Activated CD4-positive, alpha-beta memory T cell treated with anti-CD3 and anti-CD28 coated beads, Interleukin-2, amount 10 ng/mL, durations not matched to agents 7 days and 5 days (primary cell): ENCODE measurements at regions not wholly inside any gene's neighbourhood (a gene's known extent, or its start where the extent isn't known, plus 50 kb on each side); places are given as distances from the start of the nearest gene placed in this dataset.
"Not testable (repeated sequence)": the region's sequence is repeated elsewhere in the genome, so short reads cannot be mapped to it uniquely, and the experiment has no call there.

Source experiments
- CTCF ChIA-PET: fragments of 350-600 bp; sonication (Branson Sonifier 250); formaldehyde crosslinking; loops from one replicate; lab custom pipeline; 2021; ENCODE audit warnings: antibody characterized with exemption, inconsistent platforms; lab: Charles Lee
- POLR2A ChIA-PET: fragments of 350-600 bp; sonication (Branson Sonifier 250); formaldehyde crosslinking; loops from one replicate; lab custom pipeline; 2021; ENCODE audit warnings: antibody characterized with exemption; lab: Charles Lee
- DNase-seq: peaks from one replicate; pipeline ENCODE4 v3.0.0-alpha.2; 2020
- H3K27ac Mint-ChIP-seq: one replicate; pipeline ENCODE4 v1.8.0; 2021; ENCODE audit warnings: mild to moderate bottlenecking, mixed read lengths
- H3K27me3 Mint-ChIP-seq: one replicate; pipeline ENCODE4 v1.8.0; 2021; ENCODE audit warnings: mixed read lengths
- H3K36me3 Mint-ChIP-seq: one replicate; pipeline ENCODE4 v1.8.0; 2021; ENCODE audit warnings: low read depth, mixed read lengths
- H3K4me1 Mint-ChIP-seq: one replicate; pipeline ENCODE4 v1.8.0; 2021; ENCODE audit warnings: mixed read lengths
- H3K4me3 Mint-ChIP-seq: one replicate; pipeline ENCODE4 v1.8.0; 2021; ENCODE audit warnings: mild to moderate bottlenecking, mixed read lengths
- H3K9me3 Mint-ChIP-seq: one replicate; pipeline ENCODE4 v1.8.0; 2021; ENCODE audit warnings: mixed read lengths

DNA sequence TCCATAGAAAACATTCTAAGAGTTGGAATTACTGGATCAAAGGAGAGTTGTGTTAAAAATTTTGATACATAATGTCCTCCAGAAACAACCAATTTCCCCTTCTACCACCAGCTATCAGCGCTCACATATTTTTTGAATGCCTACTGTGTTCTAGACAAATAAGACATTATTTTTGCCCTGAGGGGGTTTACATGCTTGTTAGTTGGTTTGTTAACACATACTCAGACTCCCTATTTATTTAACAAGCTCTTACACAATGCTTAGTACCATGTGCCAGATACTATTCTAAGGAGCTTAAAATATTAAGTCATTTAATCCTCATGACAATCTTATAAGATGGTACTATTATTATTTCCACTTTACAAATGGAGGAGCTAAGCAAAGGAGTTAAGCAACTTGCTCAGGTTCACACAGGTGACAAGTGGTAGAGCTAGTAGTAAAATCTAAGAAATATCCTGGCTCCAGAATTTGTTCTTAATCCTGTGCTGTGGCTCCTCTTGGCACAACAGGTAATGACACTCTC lies 194.2 kb downstream of the UTP18 start:
- H3K4me3 Mint-ChIP-seq = no peak overlapping the region
- H3K4me1 Mint-ChIP-seq = no peaks in the 10 kb centered on the region
- H3K27me3 Mint-ChIP-seq = peaks cover 11% of the 10 kb centered on the region
- H3K9me3 Mint-ChIP-seq = peaks cover 3% of the 10 kb centered on the region
- DNase-seq = no peak
- no peaks in the 10 kb centered on the region for H3K36me3 Mint-ChIP-seq
- no peak overlapping the region for H3K27ac Mint-ChIP-seq
- CTCF ChIA-PET = interaction anchor here (1.0 to 1.1 kb wide), 3 partner anchors 12 to 83 kb away, joined by 3 read pairs; no protein-coding TSS in a partner anchor
- POLR2A ChIA-PET = interaction anchor here (1.2 kb wide), 1 partner anchor 19 kb away, joined by 3 read pairs; no protein-coding TSS in a partner anchor

DNA sequence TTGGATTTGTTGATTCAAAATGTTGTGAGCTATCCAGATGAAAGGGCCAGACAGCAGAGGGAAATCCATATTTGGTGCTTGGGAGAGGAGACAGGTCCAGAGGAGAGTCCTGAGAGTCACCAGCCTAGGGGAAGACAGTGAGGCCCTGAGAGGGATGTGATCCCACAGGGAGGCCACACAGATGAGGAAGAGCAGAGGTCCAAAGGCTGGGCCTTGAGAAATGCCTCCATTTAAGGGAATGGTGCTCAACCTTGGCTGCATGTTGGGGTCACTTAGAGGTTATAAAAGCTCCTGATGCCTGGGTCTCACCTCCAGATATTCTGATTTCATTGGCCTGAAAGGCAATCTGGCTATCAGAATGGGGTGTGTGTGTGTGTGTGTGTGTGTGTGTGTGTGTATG lies 194.9 kb downstream of the UTP18 start:
- ChIA-PET POLR2A (no interaction called here), CTCF (interaction anchor here (1.1 kb wide), 2 partner anchors 11 to 83 kb away, joined by 3 read pairs; no protein-coding TSS in a partner anchor)
- Mint-ChIP-seq H3K36me3 (no peaks in the 10 kb centered on the region), H3K4me3 (no peak overlapping the region), H3K4me1 (no peaks in the 10 kb centered on the region), H3K27me3 (peaks cover 6% of the 10 kb centered on the region), H3K9me3 (peaks cover 3% of the 10 kb centered on the region), H3K27ac (no peak overlapping the region)
- DNase-seq = no peak

DNA sequence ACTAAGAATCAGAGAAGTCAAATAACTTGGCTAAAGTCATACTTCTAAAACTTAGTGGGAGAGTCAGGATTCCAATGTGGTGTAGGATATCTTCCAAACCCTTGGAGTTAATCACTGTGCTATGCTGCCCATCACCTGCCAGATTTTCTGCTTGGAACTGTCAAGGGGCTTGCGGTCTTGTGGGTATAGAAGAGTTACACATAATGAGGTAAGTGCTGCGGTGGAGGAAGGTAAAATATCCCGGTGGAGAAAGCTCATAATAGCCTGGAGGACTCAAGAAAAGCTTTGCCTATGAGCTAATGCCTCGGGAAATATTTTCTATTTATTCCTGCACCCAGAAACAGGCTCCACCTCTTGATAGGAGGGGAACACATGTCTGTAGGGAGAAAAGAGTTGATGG lies 195.6 kb downstream of the UTP18 start:
- Mint-ChIP-seq H3K27ac (no peak overlapping the region), H3K27me3 (peaks cover 5% of the 10 kb centered on the region), H3K9me3 (peaks cover 3% of the 10 kb centered on the region), H3K36me3 (no peaks in the 10 kb centered on the region), H3K4me1 (no peaks in the 10 kb centered on the region), H3K4me3 (no peak overlapping the region)
- POLR2A ChIA-PET = no interaction called here
- no peak for DNase-seq
- CTCF ChIA-PET = no interaction called here

DNA sequence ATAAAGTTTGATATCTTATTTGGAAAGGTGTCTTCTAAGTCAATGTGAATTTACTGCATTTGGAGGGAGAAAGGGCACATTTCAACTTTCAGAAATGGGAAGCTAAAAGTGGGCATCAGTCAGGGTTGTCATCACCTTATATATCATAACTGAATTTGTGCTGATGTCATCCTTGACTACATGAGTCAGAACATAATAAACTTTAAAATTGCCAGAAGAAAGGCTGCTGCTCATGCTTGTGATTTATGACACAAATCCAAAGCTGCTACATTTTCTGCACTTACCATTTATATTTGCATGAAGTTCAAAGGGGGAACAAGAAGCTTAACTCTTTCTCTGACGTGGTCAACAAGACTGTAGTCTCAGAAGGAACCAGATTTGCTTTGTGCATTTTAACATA lies 196.6 kb downstream of the UTP18 start:
- ChIA-PET CTCF (interaction anchor here (1.6 to 2.1 kb wide), 2 partner anchors 21 to 85 kb away, joined by 4 to 9 read pairs; no protein-coding TSS in a partner anchor), POLR2A (no interaction called here)
- H3K9me3 Mint-ChIP-seq = peaks cover 3% of the 10 kb centered on the region
- no peak overlapping the region for H3K27ac Mint-ChIP-seq
- no peaks in the 10 kb centered on the region for H3K36me3 Mint-ChIP-seq
- DNase-seq = no peak
- no peaks in the 10 kb centered on the region for H3K4me1 Mint-ChIP-seq
- H3K4me3 Mint-ChIP-seq = no peak overlapping the region
- H3K27me3 Mint-ChIP-seq = peaks cover 1% of the 10 kb centered on the region

DNA sequence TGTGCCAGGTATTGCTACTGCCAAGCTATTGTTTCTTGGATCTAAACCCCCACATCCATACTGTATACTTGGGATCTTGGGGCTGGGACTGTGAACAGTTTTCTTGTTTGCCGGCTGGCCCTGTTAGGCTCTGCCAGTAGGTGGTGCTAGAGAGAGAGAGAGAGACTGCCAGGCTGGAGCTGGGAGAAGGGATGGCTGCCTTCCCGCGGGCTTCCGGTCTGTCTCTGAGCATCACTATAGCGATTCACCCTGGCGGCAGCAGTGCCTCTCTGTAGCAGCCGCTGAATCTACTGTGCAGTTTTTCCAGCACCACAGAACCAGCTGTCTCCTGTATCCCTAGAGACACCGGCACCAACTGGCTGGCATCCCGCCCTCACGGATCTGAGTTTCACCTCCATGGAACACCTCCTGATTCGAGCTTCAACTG lies 201.2 kb downstream of the UTP18 start:
- Mint-ChIP-seq H3K4me1 (no peaks in the 10 kb centered on the region), H3K36me3 (no peaks in the 10 kb centered on the region), H3K27me3 (peaks cover 2% of the 10 kb centered on the region), H3K4me3 (no peak overlapping the region), H3K9me3 (no peaks in the 10 kb centered on the region), H3K27ac (no peak overlapping the region)
- DNase-seq = peak; percentile 62
- CTCF ChIA-PET = interaction anchor here (0.8 to 4.0 kb wide), 14 partner anchors 8 to 180 kb away, joined by 3 to 30 read pairs (median 4); no protein-coding TSS in a partner anchor
- POLR2A ChIA-PET = interaction anchor here (1.6 kb wide), 1 partner anchor 25 kb away, joined by 5 read pairs; no protein-coding TSS in a partner anchor

DNA sequence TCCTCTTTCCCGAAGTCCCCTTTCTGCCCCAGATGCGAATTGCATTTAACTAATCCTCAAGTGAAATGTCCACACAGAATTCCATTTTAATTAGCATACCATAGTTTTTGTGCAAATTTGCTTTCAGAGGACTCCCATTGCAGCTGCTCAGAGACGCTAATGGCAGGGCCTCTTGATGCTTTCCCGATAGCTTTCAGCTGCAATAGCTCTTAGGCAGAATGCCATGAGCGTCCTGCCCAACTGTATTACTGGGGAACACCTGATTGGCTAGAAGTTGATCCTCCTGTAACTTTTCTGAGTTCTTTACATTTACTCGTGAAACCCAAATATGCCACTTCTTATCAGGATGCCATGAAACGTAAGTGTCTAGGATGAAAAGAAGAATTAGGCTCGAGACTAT lies 203.0 kb downstream of the UTP18 start:
- DNase-seq = no peak
- peaks cover 2% of the 10 kb centered on the region for H3K27me3 Mint-ChIP-seq
- H3K4me3 Mint-ChIP-seq = no peak overlapping the region
- H3K27ac Mint-ChIP-seq = no peak overlapping the region
- ChIA-PET CTCF (interaction anchor here (1.2 to 4.0 kb wide), 3 partner anchors 8 to 92 kb away, joined by 3 to 30 read pairs (median 17); no protein-coding TSS in a partner anchor), POLR2A (no interaction called here)
- H3K9me3 Mint-ChIP-seq = no peaks in the 10 kb centered on the region
- H3K36me3 Mint-ChIP-seq = no peaks in the 10 kb centered on the region
- H3K4me1 Mint-ChIP-seq = no peaks in the 10 kb centered on the region

DNA sequence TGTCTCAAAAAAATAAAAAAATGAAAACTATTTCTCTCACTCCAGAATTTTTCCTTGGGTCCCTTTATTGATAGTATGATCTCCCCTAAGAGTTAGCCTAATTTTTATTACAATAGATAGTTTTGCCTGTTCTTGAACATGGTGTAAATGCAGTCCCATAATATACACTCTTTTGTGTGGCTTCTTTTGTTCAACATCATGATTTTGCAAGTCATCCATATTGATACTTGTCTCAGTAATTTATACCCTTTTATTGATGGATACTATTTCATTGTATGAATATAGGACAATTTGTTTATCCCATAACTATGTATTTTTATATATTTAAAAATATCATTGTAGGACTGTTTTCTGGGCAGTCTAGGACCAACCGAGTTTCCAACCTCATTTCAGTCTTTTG lies 207.0 kb downstream of the UTP18 start:
- ChIA-PET POLR2A (no interaction called here), CTCF (no interaction called here)
- H3K27me3 Mint-ChIP-seq = peaks cover 4% of the 10 kb centered on the region
- H3K4me3 Mint-ChIP-seq = no peak overlapping the region
- no peaks in the 10 kb centered on the region for H3K36me3 Mint-ChIP-seq
- no peak overlapping the region for H3K27ac Mint-ChIP-seq
- no peak for DNase-seq
- no peaks in the 10 kb centered on the region for H3K4me1 Mint-ChIP-seq
- H3K9me3 Mint-ChIP-seq = no peaks in the 10 kb centered on the region

DNA sequence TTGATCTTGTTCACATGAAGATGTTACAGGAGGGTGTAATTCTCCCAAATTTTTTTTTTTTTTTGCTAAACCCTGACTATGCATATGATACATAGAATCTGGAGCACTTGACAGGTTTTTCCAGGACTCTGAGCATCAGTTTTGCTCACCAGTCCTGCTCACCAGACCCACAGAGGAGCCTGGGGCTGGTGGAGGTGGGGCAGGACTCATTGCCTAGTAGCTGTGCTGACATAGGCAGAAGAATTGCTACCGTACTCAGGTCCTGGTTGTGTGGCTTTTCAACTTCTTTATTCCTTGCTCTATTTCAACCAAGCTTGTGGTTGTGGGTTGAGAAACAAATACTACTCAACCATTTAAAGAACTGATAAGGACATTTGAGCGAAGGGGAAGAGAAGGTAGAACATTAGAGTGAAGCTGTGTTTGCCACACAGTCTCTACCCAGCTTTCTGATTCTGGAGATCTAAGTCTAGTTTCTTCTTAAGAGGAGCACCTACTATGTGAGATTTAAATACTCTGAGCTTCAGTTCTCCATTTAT lies 212.4 kb downstream of the UTP18 start:
- POLR2A ChIA-PET = no interaction called here
- peaks cover 14% of the 10 kb centered on the region for H3K27me3 Mint-ChIP-seq
- CTCF ChIA-PET = interaction anchor here (5.3 kb wide), 1 partner anchor 11 kb away, joined by 30 read pairs; no protein-coding TSS in a partner anchor
- H3K36me3 Mint-ChIP-seq = no peaks in the 10 kb centered on the region
- DNase-seq = no peak
- no peak overlapping the region for H3K27ac Mint-ChIP-seq
- H3K9me3 Mint-ChIP-seq = no peaks in the 10 kb centered on the region
- H3K4me1 Mint-ChIP-seq = no peaks in the 10 kb centered on the region
- no peak overlapping the region for H3K4me3 Mint-ChIP-seq

DNA sequence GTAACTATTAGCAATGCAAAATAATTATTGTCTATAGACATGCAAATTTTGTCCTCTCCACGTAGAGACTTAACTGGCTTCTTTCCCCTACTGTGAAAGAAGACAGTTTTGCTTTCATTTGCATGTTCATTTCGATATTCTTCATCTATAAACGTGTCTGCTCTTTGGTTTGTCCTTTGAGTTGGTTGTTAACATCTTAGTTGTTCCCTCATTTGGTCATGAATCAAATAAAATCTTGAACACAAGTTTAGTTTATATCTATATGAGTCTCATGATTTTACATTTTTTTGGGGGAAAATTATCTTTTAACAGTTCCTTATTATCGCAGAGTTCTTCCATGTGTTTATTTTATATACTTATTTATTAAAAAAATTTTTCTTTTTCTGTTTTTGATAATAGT lies 214.4 kb downstream of the UTP18 start:
- H3K4me1 Mint-ChIP-seq = no peaks in the 10 kb centered on the region
- no peaks in the 10 kb centered on the region for H3K36me3 Mint-ChIP-seq
- CTCF ChIA-PET = interaction anchor here (5.0 kb wide), 1 partner anchor 13 kb away, joined by 14 read pairs; no protein-coding TSS in a partner anchor

DNA sequence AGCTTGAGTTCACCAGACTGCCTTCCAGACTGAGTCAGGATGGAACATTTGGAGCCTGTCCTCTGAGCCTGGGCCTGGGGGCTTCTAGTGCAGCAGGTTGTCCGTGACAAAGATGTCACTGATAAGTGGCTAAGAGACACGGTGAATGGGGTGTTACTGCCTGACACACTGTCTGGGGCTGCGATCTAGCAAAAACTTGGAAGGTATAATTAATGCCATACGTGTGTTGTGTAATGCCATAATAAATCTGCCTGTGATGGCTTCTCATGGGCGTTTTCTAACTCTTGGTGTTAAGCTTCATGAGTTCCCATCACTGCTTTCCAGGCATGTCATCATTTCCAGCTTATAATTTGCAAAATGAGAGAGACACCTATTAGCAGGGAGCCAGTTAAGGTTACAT lies 215.4 kb downstream of the UTP18 start:
- ChIA-PET POLR2A (no interaction called here), CTCF (interaction anchor here (5.0 kb wide), 1 partner anchor 14 kb away, joined by 14 read pairs; no protein-coding TSS in a partner anchor)
- Mint-ChIP-seq H3K27ac (no peak overlapping the region), H3K36me3 (no peaks in the 10 kb centered on the region), H3K9me3 (no peaks in the 10 kb centered on the region), H3K4me1 (no peaks in the 10 kb centered on the region), H3K27me3 (peaks cover 18% of the 10 kb centered on the region), H3K4me3 (no peak overlapping the region)
- no peak for DNase-seq

More for the DNA sequence above, 214.4 kb downstream of the UTP18 start:
- H3K4me3 Mint-ChIP-seq = no peak overlapping the region
- POLR2A ChIA-PET = no interaction called here
- peaks cover 14% of the 10 kb centered on the region for H3K27me3 Mint-ChIP-seq
- no peaks in the 10 kb centered on the region for H3K9me3 Mint-ChIP-seq
- no peak overlapping the region for H3K27ac Mint-ChIP-seq
- no peak for DNase-seq

DNA sequence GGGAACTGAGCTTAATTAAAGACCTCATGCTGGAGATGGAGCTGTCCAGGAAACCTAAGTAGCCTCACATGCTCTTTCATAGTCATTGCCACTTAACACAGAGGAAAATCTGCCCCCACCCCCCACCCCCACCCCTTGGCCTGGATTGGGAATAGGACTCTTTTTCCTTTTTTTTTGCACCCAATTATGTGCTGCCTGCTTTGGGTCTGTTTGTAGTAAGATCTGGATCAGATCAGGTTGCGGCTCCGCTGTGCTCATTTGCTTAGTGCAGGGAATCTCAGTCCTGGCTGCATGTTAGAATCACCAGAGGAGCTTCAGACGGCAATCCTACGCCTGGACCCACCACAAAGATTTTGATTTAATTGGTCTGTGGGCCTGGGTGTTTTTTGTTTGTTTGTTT lies 219.0 kb downstream of the UTP18 start:
- H3K9me3 Mint-ChIP-seq = peaks cover 3% of the 10 kb centered on the region
- DNase-seq = no peak
- CTCF ChIA-PET = interaction anchor here (5.0 kb wide), 1 partner anchor 18 kb away, joined by 14 read pairs; no protein-coding TSS in a partner anchor
- no peaks in the 10 kb centered on the region for H3K4me1 Mint-ChIP-seq
- H3K27ac Mint-ChIP-seq = no peak overlapping the region
- no peaks in the 10 kb centered on the region for H3K36me3 Mint-ChIP-seq
- no peak overlapping the region for H3K4me3 Mint-ChIP-seq
- POLR2A ChIA-PET = no interaction called here
- peaks cover 13% of the 10 kb centered on the region for H3K27me3 Mint-ChIP-seq

DNA sequence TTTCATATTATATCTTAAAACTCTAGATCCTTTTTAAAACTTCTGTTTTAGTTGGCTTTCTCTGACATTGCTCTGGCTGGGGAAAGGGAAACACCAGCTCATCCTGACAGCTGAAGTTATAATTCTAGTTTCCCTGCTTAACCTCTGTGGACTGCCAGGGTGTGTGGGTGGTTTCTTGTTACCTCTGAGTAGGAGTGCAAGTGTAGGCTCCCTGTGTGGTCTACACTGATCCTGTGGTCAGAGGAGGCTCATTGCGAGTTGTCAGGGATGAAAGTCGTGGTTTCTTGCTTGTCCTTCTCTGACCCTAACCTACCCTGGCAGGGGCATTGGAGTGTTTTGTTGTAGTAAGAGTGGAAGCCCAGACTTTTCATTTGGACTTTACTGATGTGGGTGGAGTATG lies 221.0 kb downstream of the UTP18 start:
- no peaks in the 10 kb centered on the region for H3K4me1 Mint-ChIP-seq
- H3K9me3 Mint-ChIP-seq = peaks cover 3% of the 10 kb centered on the region
- H3K27me3 Mint-ChIP-seq = peaks cover 5% of the 10 kb centered on the region
- ChIA-PET CTCF (no interaction called here), POLR2A (no interaction called here)
- no peak for DNase-seq
- H3K27ac Mint-ChIP-seq = no peak overlapping the region
- no peaks in the 10 kb centered on the region for H3K36me3 Mint-ChIP-seq
- H3K4me3 Mint-ChIP-seq = no peak overlapping the region

DNA sequence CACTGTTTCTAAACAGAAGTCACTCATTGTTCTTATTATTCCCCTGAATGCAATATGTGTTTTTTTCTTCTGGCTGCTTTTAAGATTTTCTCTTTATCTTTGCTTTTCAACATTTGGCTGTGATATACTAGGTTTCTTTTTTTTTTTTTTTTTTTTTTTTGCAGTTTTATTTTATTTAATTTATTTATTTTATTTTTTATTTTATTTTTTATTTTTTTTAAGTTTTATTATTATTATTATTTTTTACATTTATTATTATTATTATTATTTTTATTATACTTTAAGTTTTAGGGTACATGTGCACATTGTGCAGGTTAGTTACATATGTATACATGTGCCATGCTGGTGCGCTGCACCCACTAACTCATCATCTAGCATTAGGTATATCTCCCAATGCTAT lies 221.9 kb downstream of the UTP18 start:
- DNase-seq, POLR2A ChIA-PET, H3K9me3 Mint-ChIP-seq, H3K27ac Mint-ChIP-seq, H3K4me1 Mint-ChIP-seq, CTCF ChIA-PET, H3K4me3 Mint-ChIP-seq, H3K27me3 Mint-ChIP-seq, H3K36me3 Mint-ChIP-seq: not testable (repeated sequence)
